GM21381 (cell line): ENCODE measurements at regions not wholly inside any gene's neighbourhood (a gene's known extent, or its start where the extent isn't known, plus 50 kb on each side); places are given as distances from the start of the nearest gene placed in this dataset.
"Not testable (repeated sequence)": the region's sequence is repeated elsewhere in the genome, so short reads cannot be mapped to it uniquely, and the experiment has no call there.

Experiments
- ATAC-seq: cut with Tn5 transposase; IDR thresholded peaks from one replicate; pipeline ENCODE4 v1.9.1; 2021; ENCODE audit warnings: mild to moderate bottlenecking, moderate library complexity; ENCODE audit not compliant: unreplicated experiment

GRCh38 chr17:36842231-36842819, 95.0 kb upstream of the LHX1 start:
- no peak for ATAC-seq

GRCh38 chr17:36842963-36843558, 94.2 kb upstream of the LHX1 start:
- ATAC-seq: no peak

GRCh38 chr17:36844013-36844412, 93.3 kb upstream of the LHX1 start:
- no peak for ATAC-seq

GRCh38 chr17:36844601-36845000, 92.7 kb upstream of the LHX1 start:
- ATAC-seq: no peak

- ATAC-seq: no peak
These were observed 91.4 kb upstream of the LHX1 start for GRCh38 chr17:36845916-36846315.

- no peak for ATAC-seq
These were observed 90.6 kb upstream of the LHX1 start for GRCh38 chr17:36846410-36847292.

- ATAC-seq: no peak
These were observed 89.0 kb upstream of the LHX1 start for GRCh38 chr17:36848008-36848902.

- not testable (repeated sequence) for ATAC-seq
These were observed 88.3 kb upstream of the LHX1 start for GRCh38 chr17:36849020-36849419.

- no peak for ATAC-seq
These were observed 87.4 kb upstream of the LHX1 start for GRCh38 chr17:36849871-36850348.

GRCh38 chr17:36850790-36851189, 86.5 kb upstream of the LHX1 start:
- no peak for ATAC-seq

- no peak for ATAC-seq
These were observed 86.0 kb upstream of the LHX1 start for GRCh38 chr17:36851250-36851649.

GRCh38 chr17:36852478-36852877, 84.8 kb upstream of the LHX1 start:
- not testable (repeated sequence) for ATAC-seq

- no peak for ATAC-seq
These were observed 82.3 kb upstream of the LHX1 start for GRCh38 chr17:36854982-36855381.

- ATAC-seq: no peak
These were observed 81.8 kb upstream of the LHX1 start for GRCh38 chr17:36855459-36855858.

GRCh38 chr17:36856222-36856621, 81.1 kb upstream of the LHX1 start:
- ATAC-seq: no peak

- ATAC-seq: no peak
These were observed 80.3 kb upstream of the LHX1 start for GRCh38 chr17:36856903-36857381.

- no peak for ATAC-seq
These were observed 79.6 kb upstream of the LHX1 start for GRCh38 chr17:36857698-36858097.

- ATAC-seq: no peak
These were observed 78.9 kb upstream of the LHX1 start for GRCh38 chr17:36858119-36859002.

GRCh38 chr17:36859003-36859300, 78.3 kb upstream of the LHX1 start:
- no peak for ATAC-seq

GRCh38 chr17:36859706-36860105, 77.6 kb upstream of the LHX1 start:
- ATAC-seq: no peak
